DOHH2 (cell line): ENCODE measurements at regions not wholly inside any gene's neighbourhood (a gene's known extent, or its start where the extent isn't known, plus 50 kb on each side); places are given as distances from the start of the nearest gene placed in this dataset.

ENCODE experiments used
- EZH2phosphoT487 ChIP-seq: fragments of 200-600 bp; sonication (generic); IDR thresholded peaks from 2 replicates; pipeline ENCODE4 v1.6.1; 2017; ENCODE audit warnings: borderline replicate concordance, mild to moderate bottlenecking, antibody characterized with exemption, low read length, moderate library complexity, mixed read lengths
- TF ChIP-seq, protein P1 (sequence below): fragments of 200-600 bp; sonication (generic); IDR thresholded peaks from one replicate; pipeline ENCODE4 v1.5.1; 2014; ENCODE audit warnings: antibody characterized with exemption, mild to moderate bottlenecking, low read depth, low read length; ENCODE audit not compliant: poor library complexity, severe bottlenecking

DNA sequence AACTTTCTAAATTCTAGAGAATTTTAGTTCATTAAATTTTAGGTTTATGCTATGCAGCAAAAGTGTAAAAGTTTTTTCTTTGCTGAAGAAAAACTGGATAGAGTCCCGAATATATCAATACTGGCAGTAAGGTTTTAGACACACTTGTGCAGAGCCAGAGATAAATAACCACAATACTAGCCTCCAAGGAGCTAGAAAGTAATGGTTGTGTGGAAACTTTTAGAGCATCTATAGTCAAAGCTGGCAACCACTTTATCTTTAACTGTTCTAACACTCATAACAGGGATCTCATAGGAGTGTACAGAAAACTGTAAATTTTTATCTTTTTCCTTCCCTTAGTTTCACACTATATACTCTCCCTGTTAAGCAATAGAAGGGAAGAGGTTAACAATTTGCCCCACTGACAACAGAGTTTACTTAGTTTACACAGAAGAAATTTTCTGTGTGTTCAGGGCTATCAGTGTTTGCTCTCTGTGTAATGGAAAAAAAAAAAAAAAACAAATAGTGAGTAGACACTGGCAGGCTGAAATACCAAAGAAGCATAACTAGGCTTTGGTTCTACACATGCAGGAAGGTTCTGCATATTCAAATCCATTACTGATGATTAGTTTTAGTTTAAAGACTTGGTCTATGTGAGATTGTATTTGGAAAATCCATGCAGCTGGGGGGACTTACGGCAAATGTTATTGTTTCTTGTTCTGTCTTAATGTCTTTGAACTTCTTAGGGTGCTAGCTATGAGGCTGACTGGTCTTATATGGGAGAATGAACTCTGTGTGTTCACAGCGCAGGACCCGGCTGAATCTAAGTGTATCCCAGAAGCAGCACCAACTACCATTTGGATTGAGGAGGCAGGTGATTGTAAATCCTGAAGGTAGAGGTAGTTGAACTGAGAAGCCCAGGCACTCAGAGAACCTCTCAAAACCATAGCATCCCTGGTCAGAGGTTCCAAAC is 187.6 kb downstream of the PCSK1 start:
- TF ChIP-seq, protein P1, sequence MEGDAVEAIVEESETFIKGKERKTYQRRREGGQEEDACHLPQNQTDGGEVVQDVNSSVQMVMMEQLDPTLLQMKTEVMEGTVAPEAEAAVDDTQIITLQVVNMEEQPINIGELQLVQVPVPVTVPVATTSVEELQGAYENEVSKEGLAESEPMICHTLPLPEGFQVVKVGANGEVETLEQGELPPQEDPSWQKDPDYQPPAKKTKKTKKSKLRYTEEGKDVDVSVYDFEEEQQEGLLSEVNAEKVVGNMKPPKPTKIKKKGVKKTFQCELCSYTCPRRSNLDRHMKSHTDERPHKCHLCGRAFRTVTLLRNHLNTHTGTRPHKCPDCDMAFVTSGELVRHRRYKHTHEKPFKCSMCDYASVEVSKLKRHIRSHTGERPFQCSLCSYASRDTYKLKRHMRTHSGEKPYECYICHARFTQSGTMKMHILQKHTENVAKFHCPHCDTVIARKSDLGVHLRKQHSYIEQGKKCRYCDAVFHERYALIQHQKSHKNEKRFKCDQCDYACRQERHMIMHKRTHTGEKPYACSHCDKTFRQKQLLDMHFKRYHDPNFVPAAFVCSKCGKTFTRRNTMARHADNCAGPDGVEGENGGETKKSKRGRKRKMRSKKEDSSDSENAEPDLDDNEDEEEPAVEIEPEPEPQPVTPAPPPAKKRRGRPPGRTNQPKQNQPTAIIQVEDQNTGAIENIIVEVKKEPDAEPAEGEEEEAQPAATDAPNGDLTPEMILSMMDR = no peak
- TF ChIP-seq EZH2phosphoT487 = no peak
